H1 (cell line): ENCODE measurements at regions not wholly inside any gene's neighbourhood (a gene's known extent, or its start where the extent isn't known, plus 50 kb on each side); places are given as distances from the start of the nearest gene placed in this dataset.

ENCODE experiments used
- CTCF ChIA-PET: fragments of 300-600 bp; sonication (Branson Sonifier 250); formaldehyde crosslinking; loops from one replicate; lab custom pipeline; 2021; ENCODE audit not compliant: partially characterized antibody; lab: Charles Lee
- POLR2A ChIA-PET: fragments of 300-600 bp; sonication (Branson Sonifier 250); formaldehyde crosslinking; loops from one replicate; lab custom pipeline; 2021; ENCODE audit warnings: inconsistent platforms; ENCODE audit not compliant: partially characterized antibody; lab: Charles Lee
- DNase-seq, 2 experiments: peaks; one replicate each; pipeline versions ENCODE4 v3.0.0 to v3.0.0-alpha.2; 2010 to 2022; ENCODE audit warnings: low spot score in 2 of 2, low read depth in 1 of 2, mixed read lengths in 1 of 2
- FAIRE-seq: peaks from 2 replicates; lab custom pipeline; 2011; peaks lifted over from hg19 to GRCh38; lab: Jason Lieb, UNC
- H2AFZ ChIP-seq: 2 replicates; pipeline ENCODE4 v1.8.1; 2012; ENCODE audit warnings: low read length, inconsistent platforms
- H2AK5ac ChIP-seq: 2 replicates; pipeline ENCODE4 v1.6.1; 2013; ENCODE audit warnings: low read depth, low read length
- H2BK120ac ChIP-seq: replicated peaks from 2 replicates; pipeline ENCODE3; 2013; ENCODE audit warnings: low read depth, low read length, inconsistent platforms
- H2BK12ac ChIP-seq: 2 replicates; pipeline ENCODE4 v1.6.1; 2013; ENCODE audit warnings: low read depth, low read length
- H2BK15ac ChIP-seq: 2 replicates; pipeline ENCODE4 v1.6.1; 2013; ENCODE audit warnings: low read length
- H2BK20ac ChIP-seq: 2 replicates; pipeline ENCODE4 v1.6.1; 2013; ENCODE audit warnings: low read length
- H2BK5ac ChIP-seq: 2 replicates; pipeline ENCODE4 v1.6.1; 2013; ENCODE audit warnings: low read depth, low read length
- H3K14ac ChIP-seq: 2 replicates; pipeline ENCODE4 v1.6.1; 2013; ENCODE audit warnings: inconsistent platforms; ENCODE audit not compliant: insufficient read length
- H3K18ac ChIP-seq: 2 replicates; pipeline ENCODE4 v1.6.1; 2013; ENCODE audit warnings: low read length; ENCODE audit errors: extremely low read depth
- H3K23ac ChIP-seq: 2 replicates; pipeline ENCODE4 v1.6.1; 2013; ENCODE audit warnings: inconsistent platforms; ENCODE audit not compliant: insufficient read length
- H3K23me2 ChIP-seq: 2 replicates; pipeline ENCODE4 v1.6.1; 2013; ENCODE audit warnings: low read depth, low read length
- H3K27ac ChIP-seq: 2 replicates; pipeline ENCODE4 v1.6.1; 2011; ENCODE audit warnings: low read depth, low read length, inconsistent platforms
- H3K27me3 ChIP-seq, 4 experiments: replicated peaks in 1 of 4; 1 replicate in 1 of 4; 2 replicates in 3 of 4; pipeline versions ENCODE4 v1.6.1 to v1.8.1; 2011 to 2013; ENCODE audit warnings: low read length in 3 of 4, mild to moderate bottlenecking in 3 of 4, inconsistent platforms in 2 of 4, mixed read lengths in 2 of 4, moderate library complexity in 1 of 4; ENCODE audit not compliant: control insufficient read depth in 3 of 4, insufficient read depth in 3 of 4; ENCODE audit errors: extremely low read depth in 1 of 4
- H3K36me3 ChIP-seq, 4 experiments: 2 replicates each; pipeline versions ENCODE4 v1.6.1 to v1.8.1; 2011 to 2013; ENCODE audit warnings: mild to moderate bottlenecking in 4 of 4, low read length in 3 of 4, moderate library complexity in 2 of 4, control low read depth in 1 of 4, inconsistent platforms in 1 of 4; ENCODE audit not compliant: insufficient read depth in 4 of 4, control insufficient read depth in 2 of 4
- H3K4ac ChIP-seq: replicated peaks from 2 replicates; pipeline ENCODE3; 2013; ENCODE audit warnings: low read length, low read depth, mixed read lengths, inconsistent platforms; ENCODE audit not compliant: insufficient read length
- H3K4me1 ChIP-seq, 4 experiments: replicated peaks in 1 of 4; 1 replicate in 1 of 4; 2 replicates in 3 of 4; pipeline versions ENCODE4 v1.6.1 to v1.8.1; 2011 to 2013; ENCODE audit warnings: low read length in 3 of 4, inconsistent platforms in 2 of 4, mixed read lengths in 1 of 4; ENCODE audit not compliant: insufficient read depth in 4 of 4, control insufficient read depth in 3 of 4
- H3K4me2 ChIP-seq, 2 experiments: 2 replicates each; pipeline versions ENCODE4 v1.6.1 to v1.8.1; 2011 to 2013; ENCODE audit warnings: low read depth in 2 of 2, low read length in 2 of 2, control low read depth in 1 of 2, inconsistent platforms in 1 of 2, mild to moderate bottlenecking in 1 of 2; ENCODE audit not compliant: insufficient read depth in 1 of 2
- H3K4me3 ChIP-seq, 4 experiments: fragments of 200-600, 300-600 bp in 1 of 4; sonication (generic), shearing (Covaris generic), sonication (Bioruptor Twin) in 1 of 4; 2 replicates each; pipeline versions ENCODE4 v1.5.1 to v1.8.1; 2011 to 2016; ENCODE audit warnings: low read length in 4 of 4, low read depth in 3 of 4, control low read depth in 2 of 4, inconsistent platforms in 2 of 4, mild to moderate bottlenecking in 2 of 4, mixed read lengths in 1 of 4, moderate library complexity in 1 of 4; ENCODE audit not compliant: insufficient read depth in 2 of 4; ENCODE audit errors: extremely low read depth in 1 of 4
- H3K56ac ChIP-seq: replicated peaks from 2 replicates; pipeline ENCODE3; 2013; ENCODE audit warnings: low read depth, mild to moderate bottlenecking, mixed read lengths, low read length, inconsistent platforms; ENCODE audit not compliant: insufficient read length
- H3K79me1 ChIP-seq: 2 replicates; pipeline ENCODE4 v1.6.1; 2013; ENCODE audit warnings: low read depth, low read length, control low read depth
- H3K79me2 ChIP-seq, 2 experiments: 2 replicates each; pipeline versions ENCODE4 v1.6.1 to v1.8.1; 2012 to 2013; ENCODE audit warnings: low read length in 2 of 2, mild to moderate bottlenecking in 2 of 2, inconsistent platforms in 1 of 2; ENCODE audit not compliant: insufficient read depth in 2 of 2, control insufficient read depth in 1 of 2
- H3K9ac ChIP-seq, 4 experiments: replicated peaks in 1 of 4; 1 replicate in 1 of 4; 2 replicates in 3 of 4; pipeline versions ENCODE4 v1.6.1 to v1.8.1; 2011 to 2013; ENCODE audit warnings: low read depth in 3 of 4, low read length in 3 of 4, control low read depth in 2 of 4, mild to moderate bottlenecking in 2 of 4, moderate library complexity in 2 of 4, inconsistent platforms in 1 of 4; ENCODE audit errors: extremely low read depth in 1 of 4
- H3K9me3 ChIP-seq, 2 experiments: 2 replicates each; pipeline versions ENCODE4 v1.6.1 to v1.8.1; 2012 to 2013; ENCODE audit warnings: mild to moderate bottlenecking in 2 of 2, moderate library complexity in 2 of 2, control low read depth in 1 of 2, inconsistent platforms in 1 of 2, low read depth in 1 of 2, low read length in 1 of 2, mixed read lengths in 1 of 2; ENCODE audit not compliant: insufficient read depth in 2 of 2
- H4K20me1 ChIP-seq, 2 experiments: replicated peaks in 1 of 2; 2 replicates each; pipeline versions ENCODE3 to v1.8.1; 2011 to 2013; ENCODE audit warnings: inconsistent platforms in 2 of 2, low read length in 2 of 2, mild to moderate bottlenecking in 1 of 2; ENCODE audit not compliant: insufficient read depth in 2 of 2, control insufficient read depth in 1 of 2
- H4K5ac ChIP-seq: 2 replicates; pipeline ENCODE4 v1.6.1; 2013; ENCODE audit warnings: low read length, low read depth, mixed read lengths, inconsistent platforms; ENCODE audit not compliant: insufficient read length
- H4K8ac ChIP-seq: 2 replicates; pipeline ENCODE4 v1.8.0; 2013; ENCODE audit warnings: mild to moderate bottlenecking, moderate library complexity, low read length, inconsistent platforms; ENCODE audit not compliant: insufficient read depth; ENCODE audit errors: extremely low read depth
- H4K91ac ChIP-seq: replicated peaks from 2 replicates; pipeline ENCODE3; 2013; ENCODE audit warnings: low read length, mixed read lengths, inconsistent platforms; ENCODE audit not compliant: insufficient read length
- BRCA1 ChIP-seq: IDR thresholded peaks from 2 replicates; pipeline ENCODE4 v1.6.1; 2012; ENCODE audit warnings: low read depth, low read length, improper control_type of control experiment
- CREB1 ChIP-seq: IDR thresholded peaks from 2 replicates; pipeline ENCODE4 v1.6.1; 2012; ENCODE audit warnings: inconsistent platforms
- CTCF ChIP-seq, 3 experiments: IDR thresholded peaks; 1 replicate in 2 of 3; 2 replicates in 1 of 3; pipeline versions ENCODE4 v1.5.1 to v1.6.1; 2011; ENCODE audit warnings: low read length in 3 of 3, mild to moderate bottlenecking in 3 of 3, inconsistent platforms in 2 of 3, low read depth in 1 of 3, moderate library complexity in 1 of 3; ENCODE audit not compliant: insufficient read depth in 1 of 3; ENCODE audit errors: control extremely low read depth in 1 of 3
- E2F6 ChIP-seq: IDR thresholded peaks from 2 replicates; pipeline ENCODE4 v1.6.1; 2012; ENCODE audit warnings: inconsistent platforms
- FOSL1 ChIP-seq: IDR thresholded peaks from 2 replicates; pipeline ENCODE4 v1.6.1; 2011; ENCODE audit warnings: mild to moderate bottlenecking, low read depth, low read length, moderate library complexity; ENCODE audit not compliant: insufficient read depth
- GABPA ChIP-seq: IDR thresholded peaks from 2 replicates; pipeline ENCODE4 v1.6.1; 2011; ENCODE audit warnings: mild to moderate bottlenecking, low read length, moderate library complexity, borderline replicate concordance; ENCODE audit not compliant: insufficient read depth
- HDAC6 ChIP-seq: IDR thresholded peaks from one replicate; pipeline ENCODE4 v1.7.1; 2012; ENCODE audit warnings: low read depth, mild to moderate bottlenecking, inconsistent platforms, low read length, moderate library complexity
- POLR2A ChIP-seq, 2 experiments: IDR thresholded peaks; 1 replicate in 1 of 2; 2 replicates in 1 of 2; pipeline ENCODE4 v1.6.1; 2011; ENCODE audit warnings: low read depth in 2 of 2, low read length in 2 of 2, mild to moderate bottlenecking in 2 of 2; ENCODE audit errors: control extremely low read depth in 1 of 2
- SAP30 ChIP-seq: fragments of 300-600 bp; sonication (generic); IDR thresholded peaks from 2 replicates; pipeline ENCODE4 v1.7.1; 2012; ENCODE audit warnings: low read length, moderate library complexity, mild to moderate bottlenecking, inconsistent platforms; ENCODE audit not compliant: insufficient read depth, insufficient replicate concordance
- SP2 ChIP-seq: IDR thresholded peaks from 2 replicates; pipeline ENCODE4 v1.6.1; 2012; ENCODE audit warnings: mild to moderate bottlenecking, low read length, inconsistent platforms
- SRF ChIP-seq: IDR thresholded peaks from 2 replicates; pipeline ENCODE4 v1.6.1; 2011; ENCODE audit warnings: mild to moderate bottlenecking, low read depth, low read length, moderate library complexity
- TAF1 ChIP-seq: IDR thresholded peaks from 2 replicates; pipeline ENCODE4 v1.6.1; 2011; ENCODE audit warnings: mild to moderate bottlenecking, low read depth, low read length
- WGBS, 2 experiments: shearing (Covaris generic) in 1 of 2; methylation state at CpG; one replicate each; pipeline versions ENCODE4 v1.1.6 to v1.1.7; 2013 to 2015; ENCODE audit warnings: low lambda C conversion rate in 2 of 2, mixed read lengths in 2 of 2, inconsistent platforms in 1 of 2, low coverage in 1 of 2, missing lambda C conversion rate in 1 of 2; ENCODE audit not compliant: insufficient replicate concordance in 2 of 2, insufficient coverage in 1 of 2, insufficient read length in 1 of 2; ENCODE audit errors: extremely low coverage in 1 of 2, missing lambda C conversion rate in 1 of 2; 5-methylcytosine and 5-hydroxymethylcytosine counted together

GRCh38 chr15:61649046-61649445 is 411.2 kb downstream of the VPS13C start:
- H3K14ac ChIP-seq = no peak overlapping the region
- H2BK20ac ChIP-seq = no peak overlapping the region
- ChIA-PET CTCF (interaction anchor here (0.9 to 2.2 kb wide), 5 partner anchors 8 to 185 kb away, joined by 3 to 9 read pairs (median 3); no protein-coding TSS in a partner anchor), POLR2A (no interaction called here)
- no peak for FAIRE-seq
- no peak overlapping the region for H3K56ac ChIP-seq
- no peak overlapping the region for H4K91ac ChIP-seq
- no peak overlapping the region for H2BK15ac ChIP-seq
- H3K23ac ChIP-seq = no peak overlapping the region
- H3K4me1 ChIP-seq = peaks cover 0 to 10% (median 4%) of the 10 kb centered on the region in 4 experiments; a peak in 6 of 7 replicates
- no peak overlapping the region for H2BK12ac ChIP-seq
- no peak overlapping the region for H2AK5ac ChIP-seq
- no peak overlapping the region for H2AFZ ChIP-seq
- DNase-seq = no peak
- no peaks in the 10 kb centered on the region for H3K79me1 ChIP-seq
- no peak overlapping the region for H3K18ac ChIP-seq
- H2BK5ac ChIP-seq = no peak overlapping the region
- no peaks in the 10 kb centered on the region for H4K20me1 ChIP-seq
- H3K23me2 ChIP-seq = no peaks in the 10 kb centered on the region
- no peak overlapping the region for H3K27ac ChIP-seq
- H3K9me3 ChIP-seq = no peaks in the 10 kb centered on the region
- no peak overlapping the region for H2BK120ac ChIP-seq
- no peak overlapping the region for H3K4me2 ChIP-seq
- H3K27me3 ChIP-seq = no peaks in the 10 kb centered on the region; a peak in 1 of 7 replicates
- H4K8ac ChIP-seq = no peak overlapping the region
- no peaks in the 10 kb centered on the region for H3K36me3 ChIP-seq
- H3K4ac ChIP-seq = no peak overlapping the region
- no peak overlapping the region for H3K4me3 ChIP-seq
- H3K79me2 ChIP-seq = no peaks in the 10 kb centered on the region
- H4K5ac ChIP-seq = no peak overlapping the region
- H3K9ac ChIP-seq = no peak overlapping the region
- WGBS, 2 experiments = 90% methylated on average over 5 of the region's 5 CpGs; no CpG with 5 or more reads in 1 of the 2 experiments
- TF ChIP-seq E2F6 (no peak), SAP30 (no peak), POLR2A (IDR thresholded peaks at IDR 0.05; ENCODE audit: control extremely low read depth in 1 of 2, low read depth in 2 of 2, low read length in 2 of 2) (no peak), FOSL1 (no peak), SRF (no peak), TAF1 (no peak), HDAC6 (no peak), CREB1 (no peak), SP2 (no peak), BRCA1 (no peak), CTCF (IDR thresholded peaks at IDR 0.05; ENCODE audit: control extremely low read depth in 1 of 3, insufficient read depth in 1 of 3, low read depth in 1 of 3, low read length in 3 of 3) (no peak), GABPA (no peak)
